ENCODE measurements at regions not wholly inside any gene's neighbourhood (a gene's known extent, or its start where the extent isn't known, plus 50 kb on each side); places are given as distances from the start of the nearest gene placed in this dataset.

DNA sequence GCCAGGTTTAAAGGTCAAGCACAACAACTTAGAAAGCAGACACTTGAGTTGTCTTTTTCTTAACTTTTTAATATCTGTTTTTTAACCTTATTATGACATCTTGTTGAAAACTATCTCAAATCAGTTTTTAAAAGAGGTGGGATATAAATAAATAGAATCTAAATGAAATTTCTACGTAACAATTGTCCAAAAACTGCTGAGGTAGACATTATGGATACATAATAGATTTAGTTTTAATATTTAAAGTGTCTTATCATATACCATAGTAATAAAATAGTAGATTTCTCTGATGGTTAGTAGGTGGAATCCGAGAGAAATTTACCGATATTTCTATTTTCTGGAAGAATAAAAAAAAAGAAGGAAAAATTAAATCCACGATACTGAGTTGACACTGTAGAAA, 113.9 kb upstream of the MMS22L start:
- CTCF ChIA-PET = interaction anchor here (1.4 kb wide), 1 partner anchor 210 kb away, joined by 6 read pairs; no protein-coding TSS in a partner anchor
- DNase-seq (ENCODE audit: low read depth) = no peak
- H3K4me3 ChIP-seq (ENCODE audit: low read depth, low read length) = no peak overlapping the region
- no peak for TF ChIP-seq CTCF (IDR thresholded peaks at IDR 0.05; ENCODE audit: insufficient read depth, low read depth, low read length)
- no peaks in the 10 kb centered on the region for H3K36me3 ChIP-seq (ENCODE audit: control insufficient read depth, insufficient read depth, low read length)
- no peaks in the 10 kb centered on the region for H3K27me3 ChIP-seq (ENCODE audit: control insufficient read depth, insufficient read depth, low read length)
- POLR2A ChIA-PET = no interaction called here

- Histone ChIP-seq H3K27me3 (ENCODE audit: control insufficient read depth, insufficient read depth, low read length) (no peaks in the 10 kb centered on the region), H3K36me3 (ENCODE audit: control insufficient read depth, insufficient read depth, low read length) (no peaks in the 10 kb centered on the region), H3K4me3 (ENCODE audit: low read depth, low read length) (no peak overlapping the region)
- CTCF ChIA-PET = interaction anchor here (2.0 kb wide), 1 partner anchor 213 kb away, joined by 11 read pairs; no protein-coding TSS in a partner anchor
- no peak for TF ChIP-seq CTCF (IDR thresholded peaks at IDR 0.05; ENCODE audit: insufficient read depth, low read depth, low read length)
- no peak for DNase-seq (ENCODE audit: low read depth)
- POLR2A ChIA-PET = no interaction called here
Observed at GRCh38 chr6:97399208-97399607, 116.2 kb upstream of the MMS22L start.

DNA sequence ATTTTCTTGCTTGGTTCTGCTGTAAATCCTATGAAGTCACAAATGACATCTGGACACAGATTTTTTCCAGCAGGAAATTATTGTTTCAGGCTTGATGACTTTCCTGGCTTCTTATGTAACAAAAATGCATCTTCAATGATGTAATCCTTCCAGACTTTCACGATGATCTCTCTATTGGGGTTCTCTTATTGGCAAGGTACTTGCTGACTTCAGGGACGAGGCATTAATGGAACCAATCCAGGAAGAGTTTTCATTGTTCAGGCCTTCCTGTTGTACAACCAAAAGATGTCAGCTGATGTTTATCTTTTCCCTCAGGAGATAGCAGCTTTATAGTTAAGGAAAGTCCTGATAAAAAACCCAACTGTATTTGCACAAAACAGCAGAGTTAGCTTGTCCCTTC, 118.5 kb upstream of the MMS22L start:
- ChIA-PET POLR2A (no interaction called here), CTCF (no interaction called here)
- no peak for TF ChIP-seq CTCF (IDR thresholded peaks at IDR 0.05; ENCODE audit: insufficient read depth, low read depth, low read length)
- peak; percentile 17 for DNase-seq (ENCODE audit: low read depth)
- Histone ChIP-seq H3K36me3 (ENCODE audit: control insufficient read depth, insufficient read depth, low read length) (no peaks in the 10 kb centered on the region), H3K27me3 (ENCODE audit: control insufficient read depth, insufficient read depth, low read length) (no peaks in the 10 kb centered on the region), H3K4me3 (ENCODE audit: low read depth, low read length) (no peak overlapping the region)

GRCh38 chr6:97405818-97406409, 122.9 kb upstream of the MMS22L start:
- TF ChIP-seq CTCF (IDR thresholded peaks at IDR 0.05; ENCODE audit: insufficient read depth, low read depth, low read length) = no peak
- ChIA-PET POLR2A (no interaction called here), CTCF (interaction anchor here (1.0 kb wide), 1 partner anchor 219 kb away, joined by 3 read pairs; no protein-coding TSS in a partner anchor)
- DNase-seq (ENCODE audit: low read depth) = no peak
- Histone ChIP-seq H3K4me3 (ENCODE audit: low read depth, low read length) (no peak overlapping the region), H3K27me3 (ENCODE audit: control insufficient read depth, insufficient read depth, low read length) (no peaks in the 10 kb centered on the region), H3K36me3 (ENCODE audit: control insufficient read depth, insufficient read depth, low read length) (no peaks in the 10 kb centered on the region)

- H3K4me3 ChIP-seq (ENCODE audit: low read depth, low read length) = no peak overlapping the region
- ChIA-PET POLR2A (no interaction called here), CTCF (interaction anchor here (1.0 to 1.5 kb wide), 2 partner anchors 192 to 220 kb away, joined by 3 to 4 read pairs; no protein-coding TSS in a partner anchor)
- no peaks in the 10 kb centered on the region for H3K27me3 ChIP-seq (ENCODE audit: control insufficient read depth, insufficient read depth, low read length)
- TF ChIP-seq CTCF (IDR thresholded peaks at IDR 0.05; ENCODE audit: insufficient read depth, low read depth, low read length) = no peak
- no peaks in the 10 kb centered on the region for H3K36me3 ChIP-seq (ENCODE audit: control insufficient read depth, insufficient read depth, low read length)
- DNase-seq (ENCODE audit: low read depth) = no peak
Observed at GRCh38 chr6:97406633-97407032, 123.6 kb upstream of the MMS22L start.

All from BJ (cell line).